ENCODE measurements at regions not wholly inside any gene's neighbourhood (a gene's known extent, or its start where the extent isn't known, plus 50 kb on each side); places are given as distances from the start of the nearest gene placed in this dataset.

DNA sequence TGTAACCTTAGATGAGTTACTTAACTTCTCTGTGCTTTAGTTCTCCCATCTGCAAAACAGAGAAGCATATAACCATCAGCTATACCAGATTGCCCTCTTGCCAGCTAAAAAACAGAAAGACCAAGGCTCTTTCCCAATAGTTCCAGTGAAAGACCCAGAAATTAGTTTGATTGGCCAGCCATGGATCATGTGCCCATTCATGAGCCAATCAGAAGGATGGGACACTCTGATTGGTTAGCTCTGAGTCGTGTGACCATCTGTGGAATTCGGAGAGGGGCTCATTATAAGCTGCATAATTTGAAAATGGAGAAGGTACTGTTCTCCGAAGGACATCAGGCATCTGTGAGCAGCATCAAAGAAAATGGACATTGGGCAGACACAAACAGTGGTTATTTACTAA, 155.2 kb downstream of the ABCC12 start:
- TF ChIP-seq, protein P1, sequence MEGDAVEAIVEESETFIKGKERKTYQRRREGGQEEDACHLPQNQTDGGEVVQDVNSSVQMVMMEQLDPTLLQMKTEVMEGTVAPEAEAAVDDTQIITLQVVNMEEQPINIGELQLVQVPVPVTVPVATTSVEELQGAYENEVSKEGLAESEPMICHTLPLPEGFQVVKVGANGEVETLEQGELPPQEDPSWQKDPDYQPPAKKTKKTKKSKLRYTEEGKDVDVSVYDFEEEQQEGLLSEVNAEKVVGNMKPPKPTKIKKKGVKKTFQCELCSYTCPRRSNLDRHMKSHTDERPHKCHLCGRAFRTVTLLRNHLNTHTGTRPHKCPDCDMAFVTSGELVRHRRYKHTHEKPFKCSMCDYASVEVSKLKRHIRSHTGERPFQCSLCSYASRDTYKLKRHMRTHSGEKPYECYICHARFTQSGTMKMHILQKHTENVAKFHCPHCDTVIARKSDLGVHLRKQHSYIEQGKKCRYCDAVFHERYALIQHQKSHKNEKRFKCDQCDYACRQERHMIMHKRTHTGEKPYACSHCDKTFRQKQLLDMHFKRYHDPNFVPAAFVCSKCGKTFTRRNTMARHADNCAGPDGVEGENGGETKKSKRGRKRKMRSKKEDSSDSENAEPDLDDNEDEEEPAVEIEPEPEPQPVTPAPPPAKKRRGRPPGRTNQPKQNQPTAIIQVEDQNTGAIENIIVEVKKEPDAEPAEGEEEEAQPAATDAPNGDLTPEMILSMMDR (IDR thresholded peaks at IDR 0.05; ENCODE audit: low read depth, low read length, missing control alignments) = no peak
- H3K4me3 ChIP-seq (replicated peaks; ENCODE audit: low read depth, low read length) = no peak overlapping the region
- no peak for DNase-seq (ENCODE audit: extremely low read depth, low read depth)

DNA sequence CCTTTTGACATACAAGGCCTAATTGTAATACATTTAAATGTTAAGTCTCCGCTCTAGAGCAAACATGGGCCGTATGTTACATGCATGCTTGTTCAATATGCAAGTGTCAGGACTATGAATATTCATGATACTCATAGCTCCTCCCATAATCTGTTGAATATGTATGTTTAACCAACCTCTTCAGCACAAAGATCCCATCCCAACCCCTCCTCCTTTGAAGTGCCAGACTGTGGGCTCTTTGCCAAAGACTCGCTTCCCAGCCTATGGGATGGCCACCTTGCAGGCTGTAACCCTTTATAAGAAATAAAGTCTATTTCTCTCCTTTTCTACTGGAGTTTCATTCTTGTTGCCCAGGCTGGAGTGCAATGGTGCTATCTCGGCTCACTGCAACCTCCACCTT, 156.2 kb downstream of the ABCC12 start:
- TF ChIP-seq, protein P1 (IDR thresholded peaks at IDR 0.05; ENCODE audit: low read depth, low read length, missing control alignments) = no peak
- H3K4me3 ChIP-seq (replicated peaks; ENCODE audit: low read depth, low read length) = no peak overlapping the region
- DNase-seq (ENCODE audit: extremely low read depth, low read depth) = no peak

DNA sequence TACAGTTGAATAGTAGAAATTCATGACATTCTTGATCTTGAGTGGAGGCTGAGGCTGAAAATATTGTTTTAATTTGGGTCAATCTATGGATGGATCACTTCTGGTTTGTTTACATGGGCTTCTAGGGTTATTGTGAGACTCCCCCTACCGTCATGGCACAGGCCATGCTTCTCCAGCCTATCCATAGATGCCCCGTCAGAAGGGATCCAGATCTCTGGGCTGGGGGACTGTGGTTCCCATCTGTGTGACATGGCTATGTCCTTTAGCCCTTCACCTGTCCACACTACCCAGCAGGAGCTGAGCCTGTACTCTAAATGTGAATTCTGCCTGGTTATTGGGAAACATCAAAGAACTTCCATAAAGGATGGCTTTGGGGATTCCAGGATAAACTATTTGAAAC, 160.4 kb downstream of the ABCC12 start:
- H3K4me3 ChIP-seq (replicated peaks; ENCODE audit: low read depth, low read length) = no peak overlapping the region
- TF ChIP-seq, protein P1 (IDR thresholded peaks at IDR 0.05; ENCODE audit: low read depth, low read length, missing control alignments) = peak; percentile 18
- DNase-seq (ENCODE audit: extremely low read depth, low read depth) = no peak

DNA sequence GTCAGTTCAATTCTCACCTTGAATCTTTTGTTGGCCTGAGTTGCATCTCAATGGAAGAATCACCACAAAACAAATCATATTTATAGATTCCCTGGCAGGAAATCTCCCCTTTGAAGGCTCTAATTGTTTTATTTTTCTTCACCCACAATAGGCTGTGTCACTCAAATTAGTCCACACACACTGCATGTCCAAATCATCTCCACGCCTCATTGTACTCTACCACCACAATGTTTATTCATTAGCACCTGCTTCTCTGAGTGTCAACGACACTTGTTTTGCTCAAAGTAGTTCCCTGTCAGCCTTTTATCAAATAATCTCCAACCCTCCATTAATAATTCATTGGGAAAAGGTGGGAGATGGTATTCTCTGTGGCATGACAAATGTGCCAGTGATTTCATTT, 164.3 kb downstream of the ABCC12 start:
- H3K4me3 ChIP-seq (replicated peaks; ENCODE audit: low read depth, low read length) = no peak overlapping the region
- no peak for DNase-seq (ENCODE audit: extremely low read depth, low read depth)
- TF ChIP-seq, protein P1 (IDR thresholded peaks at IDR 0.05; ENCODE audit: low read depth, low read length, missing control alignments) = no peak

DNA sequence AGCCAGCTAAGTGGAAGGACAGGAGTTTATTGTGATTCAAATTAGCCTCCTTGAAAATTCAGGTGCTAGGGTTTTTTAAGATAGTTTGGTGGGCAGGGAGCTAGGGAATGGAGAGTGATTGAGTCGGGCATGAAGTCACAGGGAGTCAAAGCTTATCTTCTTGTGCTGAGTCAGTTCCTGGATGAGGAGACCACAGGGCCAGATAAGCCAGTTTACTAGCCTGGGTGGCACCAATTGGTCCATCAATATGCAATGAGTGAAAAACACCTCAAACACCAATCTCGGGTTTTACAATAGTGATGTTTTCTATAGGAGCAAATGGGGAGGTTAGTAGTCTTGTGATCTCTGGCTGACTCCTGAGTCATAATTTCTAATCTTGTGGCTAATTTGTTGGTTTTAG, 165.1 kb downstream of the ABCC12 start:
- TF ChIP-seq, protein P1 (IDR thresholded peaks at IDR 0.05; ENCODE audit: low read depth, low read length, missing control alignments) = no peak
- no peak overlapping the region for H3K4me3 ChIP-seq (replicated peaks; ENCODE audit: low read depth, low read length)
- no peak for DNase-seq (ENCODE audit: extremely low read depth, low read depth)

DNA sequence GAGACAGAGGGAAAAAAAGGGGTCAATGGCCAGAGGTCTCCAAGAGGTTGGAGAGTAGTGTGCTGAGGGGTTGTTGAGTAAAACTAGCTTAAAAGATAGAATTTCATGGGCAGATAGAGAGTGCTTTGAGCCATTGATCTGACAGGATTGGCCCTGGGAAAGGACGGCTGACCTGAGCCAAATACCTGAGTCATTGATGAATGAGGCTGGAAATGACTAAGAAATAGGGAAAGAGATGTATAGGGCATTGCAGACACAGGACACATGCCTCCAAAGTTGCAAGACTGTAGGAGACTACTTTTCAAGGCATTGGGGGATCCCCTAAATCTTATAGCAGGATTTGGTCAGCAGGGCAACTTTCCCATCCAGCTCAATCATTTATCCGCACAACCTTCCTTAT, 168.7 kb downstream of the ABCC12 start:
- no peak for DNase-seq (ENCODE audit: extremely low read depth, low read depth)
- H3K4me3 ChIP-seq (replicated peaks; ENCODE audit: low read depth, low read length) = no peak overlapping the region
- TF ChIP-seq, protein P1 (IDR thresholded peaks at IDR 0.05; ENCODE audit: low read depth, low read length, missing control alignments) = no peak

DNA sequence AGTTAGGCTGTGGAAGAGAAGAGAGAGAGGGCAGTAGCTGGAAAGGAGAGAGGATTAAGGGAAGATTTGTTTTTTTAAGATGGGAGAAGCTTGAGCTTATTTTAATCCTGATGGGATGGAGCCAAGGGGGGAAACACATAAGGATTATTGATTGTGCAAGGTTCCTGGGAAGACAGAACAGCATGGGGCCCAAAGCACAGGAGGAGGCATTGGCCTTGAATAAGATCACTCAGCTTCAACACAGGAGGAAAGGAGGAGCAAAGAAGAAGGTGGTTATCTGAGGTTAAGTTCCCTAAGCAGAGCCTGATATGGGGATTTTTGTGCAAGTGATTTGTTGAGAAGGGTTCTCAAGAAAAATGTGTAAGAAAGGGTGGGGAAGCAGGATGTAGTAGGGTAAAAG, 169.8 kb downstream of the ABCC12 start:
- TF ChIP-seq, protein P1 (IDR thresholded peaks at IDR 0.05; ENCODE audit: low read depth, low read length, missing control alignments) = no peak
- no peak overlapping the region for H3K4me3 ChIP-seq (replicated peaks; ENCODE audit: low read depth, low read length)
- DNase-seq (ENCODE audit: extremely low read depth, low read depth) = no peak

Data from HFF-Myc (cell line).